HTR-8/SVneo (cell line): ENCODE measurements at regions not wholly inside any gene's neighbourhood (a gene's known extent, or its start where the extent isn't known, plus 50 kb on each side); places are given as distances from the start of the nearest gene placed in this dataset.
"Not testable (repeated sequence)": the region's sequence is repeated elsewhere in the genome, so short reads cannot be mapped to it uniquely, and the experiment has no call there.

Experiments used
- DNase-seq: peaks from one replicate; pipeline ENCODE4 v3.0.0; 2011; ENCODE audit warnings: low spot score, mixed read lengths; ENCODE audit not compliant: insufficient read length
- FAIRE-seq: peaks from 2 replicates; lab custom pipeline; 2011; peaks lifted over from hg19 to GRCh38; lab: Jason Lieb, UNC

DNA sequence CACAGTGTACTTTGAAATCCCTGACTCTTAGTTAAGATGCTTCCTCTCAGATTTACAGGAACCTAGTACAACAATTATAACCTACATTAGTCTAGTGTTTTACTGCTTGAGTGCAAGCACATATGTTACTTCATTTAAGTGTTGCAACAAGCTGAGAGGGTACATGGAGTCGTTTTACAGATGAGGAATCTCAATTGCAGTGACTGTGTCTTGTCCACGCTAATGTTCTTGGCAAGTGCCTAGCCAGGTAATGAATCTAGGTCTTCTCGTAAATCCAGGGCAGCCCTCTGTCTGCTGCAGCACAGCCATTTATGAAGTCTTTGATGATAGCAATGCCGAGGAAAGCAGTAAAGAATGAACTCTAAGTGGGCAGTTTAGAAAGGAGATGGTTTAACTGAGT lies 384.4 kb upstream of the ARPP21 start:
- DNase-seq, result no peak
- FAIRE-seq, result no peak

DNA sequence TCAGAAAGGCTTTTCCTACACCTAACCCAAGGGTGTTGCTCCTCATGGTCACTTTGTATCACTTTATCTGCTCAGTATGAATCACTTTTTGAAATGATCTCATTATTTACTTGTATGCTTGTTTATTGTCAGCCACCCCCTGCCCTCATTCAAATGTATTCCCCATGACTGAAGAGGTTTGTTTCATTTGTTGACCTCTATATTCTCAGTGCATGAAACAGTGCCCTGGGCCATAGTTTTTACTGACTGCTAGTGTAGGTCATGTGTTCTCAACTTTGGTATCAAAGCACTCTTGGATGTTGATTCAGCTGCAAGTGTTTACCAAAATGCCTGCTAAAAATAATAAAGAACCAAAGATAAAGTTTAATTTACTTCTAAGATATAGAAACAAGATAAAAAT lies 381.7 kb upstream of the ARPP21 start:
- no peak for FAIRE-seq
- no peak for DNase-seq

DNA sequence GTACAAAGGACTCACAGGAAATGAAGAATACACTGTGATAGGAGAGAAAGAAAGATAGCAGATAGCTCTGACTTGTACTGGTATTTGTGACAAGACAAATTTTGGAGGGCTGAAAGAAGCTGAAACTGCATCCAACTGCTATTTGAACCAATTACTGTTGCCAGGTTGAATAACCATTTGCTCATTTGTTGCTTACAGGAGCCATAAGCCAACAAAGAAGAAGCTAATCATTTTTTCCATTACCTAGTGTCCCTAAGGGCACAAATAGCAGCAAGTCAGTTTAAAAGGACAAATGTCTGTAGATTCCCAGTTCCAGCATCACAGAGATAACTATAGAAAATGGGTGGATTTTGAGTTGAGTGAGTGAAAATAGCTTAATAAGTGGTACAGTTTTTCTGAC lies 376.9 kb upstream of the ARPP21 start:
- FAIRE-seq (no peak), DNase-seq (no peak)

DNA sequence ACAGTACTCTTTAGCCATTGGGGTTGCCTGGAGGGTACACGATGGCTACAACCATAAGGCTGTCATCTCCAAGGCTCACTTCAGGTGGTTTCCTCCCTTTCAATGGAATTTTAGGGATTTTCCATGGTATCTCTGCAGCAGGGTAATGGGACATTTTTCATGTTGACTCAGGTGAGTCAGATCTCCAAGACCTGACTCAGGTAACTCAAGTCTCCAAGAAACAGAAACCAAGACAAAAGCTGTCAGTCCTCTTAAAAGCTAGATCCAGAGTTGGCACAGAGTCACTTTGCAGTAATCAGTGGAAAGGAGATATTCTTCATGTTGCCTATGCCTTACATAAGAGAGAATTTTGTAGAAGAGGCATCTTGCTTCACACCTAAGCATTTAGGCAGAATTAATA lies 375.8 kb upstream of the ARPP21 start:
- DNase-seq (no peak), FAIRE-seq (no peak)

DNA sequence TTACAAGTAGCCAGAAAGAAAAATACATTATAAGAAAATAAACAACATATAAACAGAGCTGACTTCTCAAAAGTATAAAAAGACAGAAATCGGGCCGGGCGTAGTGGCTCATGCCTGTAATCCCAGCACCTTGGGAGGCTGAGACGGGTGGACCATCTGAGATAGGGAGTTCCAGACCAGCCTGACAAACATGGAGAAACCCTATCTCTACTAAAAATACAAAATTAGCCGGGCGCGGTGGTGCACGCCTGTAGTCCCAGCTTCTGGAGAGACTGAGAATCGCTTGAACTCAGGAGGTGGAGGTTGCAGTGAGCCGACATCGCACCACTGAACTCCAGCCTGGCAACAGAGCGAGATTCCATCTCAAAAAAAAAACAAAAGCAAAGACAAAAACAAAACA lies 373.3 kb upstream of the ARPP21 start:
- DNase-seq, FAIRE-seq: not testable (repeated sequence)

DNA sequence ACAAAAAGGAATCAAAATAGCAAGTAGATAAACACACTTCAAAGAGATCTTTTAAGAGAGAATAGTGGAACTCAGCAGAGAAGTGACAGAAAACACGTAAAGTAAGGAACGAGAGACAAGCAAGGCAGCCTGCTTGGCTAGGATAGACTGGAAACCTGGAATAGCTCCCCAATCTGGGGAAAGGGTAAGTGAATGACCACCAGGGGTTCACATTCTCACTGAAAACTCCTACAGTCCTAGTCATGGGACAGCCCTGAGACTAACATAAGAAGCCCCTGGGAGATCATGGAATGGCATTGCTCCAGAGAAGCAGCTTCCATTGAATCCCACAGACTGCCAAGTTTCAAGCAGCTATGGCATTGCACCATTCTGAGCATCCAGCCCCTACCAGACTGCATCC lies 363.6 kb upstream of the ARPP21 start:
- DNase-seq (no peak), FAIRE-seq (no peak)

DNA sequence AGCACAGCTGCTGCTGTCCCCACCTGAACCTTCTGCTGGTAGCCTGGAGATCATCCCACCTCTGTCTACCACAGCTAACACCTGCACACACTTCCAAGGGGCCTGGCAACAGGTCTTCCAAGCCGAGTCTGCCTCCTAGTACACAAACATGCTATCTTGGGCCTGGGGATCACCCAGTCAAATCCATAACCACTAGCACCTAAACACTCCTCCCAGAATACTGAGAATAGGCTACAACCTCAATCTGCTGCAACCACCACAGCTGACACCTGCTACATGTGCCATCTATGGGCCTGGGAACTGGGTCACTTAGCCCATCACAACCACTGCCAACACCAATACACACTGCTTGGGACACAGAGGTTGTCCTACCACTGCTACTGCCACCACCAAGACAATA lies 362.8 kb upstream of the ARPP21 start:
- FAIRE-seq (no peak), DNase-seq (no peak)

DNA sequence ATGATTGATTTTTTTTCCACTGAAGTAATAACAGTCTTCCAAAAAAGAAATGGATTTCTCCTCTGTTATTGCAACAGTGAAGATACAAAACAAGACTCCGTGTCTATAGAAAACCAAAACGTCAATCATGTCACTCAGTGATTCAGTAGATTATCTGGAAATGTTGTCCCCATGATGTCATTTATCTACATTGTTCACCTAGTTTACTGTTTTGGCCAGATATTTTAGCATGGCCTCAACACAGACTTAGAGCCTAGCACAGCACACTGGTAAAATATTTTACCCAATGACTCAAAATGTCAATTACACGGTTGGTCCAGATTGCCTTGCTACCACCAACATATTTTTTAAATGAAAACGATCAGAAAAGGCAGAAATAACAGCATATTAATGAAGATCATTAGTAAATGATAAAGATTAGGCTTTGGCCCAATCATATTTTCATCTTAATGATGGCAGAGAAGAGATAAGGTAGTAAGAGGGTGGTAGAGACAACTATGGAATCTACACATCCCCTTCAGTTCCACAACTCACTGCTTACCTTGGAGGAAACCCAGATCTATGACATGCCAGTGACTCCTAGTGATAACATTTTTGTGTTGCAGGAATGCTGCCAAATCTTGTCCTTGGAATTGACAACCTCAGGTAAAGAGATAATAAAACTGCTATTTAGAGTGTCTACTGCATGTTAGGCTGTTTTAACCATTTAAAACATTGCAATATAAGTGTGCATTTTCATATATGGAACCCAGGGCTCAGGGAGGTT lies 347.7 kb upstream of the ARPP21 start:
- DNase-seq (no peak), FAIRE-seq (no peak)

DNA sequence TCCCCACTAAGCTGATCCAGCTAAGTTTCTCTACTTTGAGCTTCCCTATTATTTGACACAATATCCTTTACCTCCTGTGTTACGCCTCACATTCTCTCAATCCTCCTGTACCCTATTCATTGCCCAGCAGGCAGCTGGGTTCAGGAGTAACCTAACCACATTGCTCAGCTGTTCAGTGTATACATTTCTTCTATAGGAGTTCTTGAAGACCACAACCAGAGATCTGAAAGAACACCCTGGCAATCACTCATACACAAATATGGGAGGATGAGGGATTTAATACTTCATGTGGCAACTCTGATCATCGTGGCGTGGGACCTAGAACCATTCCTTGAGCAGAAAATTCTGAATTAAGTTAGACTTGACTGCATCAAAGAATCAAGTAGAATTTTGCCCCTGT lies 346.8 kb upstream of the ARPP21 start:
- FAIRE-seq, result no peak
- no peak for DNase-seq

DNA sequence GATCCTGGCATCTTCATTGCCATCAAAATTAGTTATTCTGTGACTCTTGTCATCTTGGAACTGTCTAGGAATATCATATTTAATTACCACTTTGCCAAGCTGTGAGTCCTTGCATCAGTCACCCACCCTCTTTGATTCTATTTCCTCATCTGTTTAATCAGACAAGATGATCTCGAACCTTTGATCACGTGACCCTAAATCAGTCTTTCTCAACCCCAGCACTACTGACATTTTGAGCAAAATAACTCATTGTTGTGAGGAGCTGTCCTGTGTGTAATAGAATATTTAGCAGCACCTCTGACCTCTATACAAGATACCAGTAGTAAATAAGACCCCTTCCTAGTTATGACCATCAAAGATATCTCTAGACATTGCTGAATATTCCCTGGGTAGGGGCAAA lies 343.4 kb upstream of the ARPP21 start:
- DNase-seq (no peak), FAIRE-seq (no peak)

DNA sequence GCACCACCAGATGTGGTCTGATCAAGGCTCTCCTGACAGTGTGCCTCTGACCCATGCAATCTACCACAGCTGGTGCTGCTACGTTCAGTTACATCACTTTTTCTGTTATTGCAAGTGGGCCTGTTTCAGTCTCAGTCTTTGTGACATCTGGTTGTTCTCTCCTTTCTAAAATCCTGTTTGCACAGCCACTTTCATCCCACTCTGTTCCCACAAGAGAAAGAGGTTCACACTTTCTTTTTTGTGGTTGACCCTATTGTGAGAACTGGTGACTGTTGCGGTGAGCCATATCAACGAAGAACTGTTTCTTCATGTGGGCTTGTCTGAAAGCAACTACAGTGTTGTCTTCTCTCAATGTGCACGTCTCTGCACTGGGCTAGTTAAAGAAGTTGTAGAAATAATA lies 342.8 kb upstream of the ARPP21 start:
- FAIRE-seq, result no peak

DNA sequence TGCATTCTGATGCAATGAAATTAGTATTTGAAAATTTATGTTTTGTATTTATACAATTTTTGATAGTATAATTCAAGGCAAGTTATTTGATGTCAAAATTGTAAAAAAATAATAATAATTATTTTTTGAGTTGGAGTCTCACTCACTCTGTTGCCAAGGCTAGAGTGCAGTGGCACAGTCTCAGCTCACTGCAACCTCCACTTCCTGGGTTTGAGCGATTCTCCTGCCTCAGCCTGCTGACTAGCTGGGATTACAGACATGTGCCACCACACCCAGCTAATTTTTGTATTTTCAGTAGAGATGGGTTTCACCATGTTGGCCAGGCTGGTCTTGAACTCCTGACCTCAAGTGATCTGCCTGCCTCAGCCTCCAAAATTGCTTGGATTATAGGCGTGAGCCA lies 342.4 kb upstream of the ARPP21 start:
- DNase-seq, FAIRE-seq: not testable (repeated sequence)

More for the DNA sequence above, 342.8 kb upstream of the ARPP21 start:
- no peak for DNase-seq

DNA sequence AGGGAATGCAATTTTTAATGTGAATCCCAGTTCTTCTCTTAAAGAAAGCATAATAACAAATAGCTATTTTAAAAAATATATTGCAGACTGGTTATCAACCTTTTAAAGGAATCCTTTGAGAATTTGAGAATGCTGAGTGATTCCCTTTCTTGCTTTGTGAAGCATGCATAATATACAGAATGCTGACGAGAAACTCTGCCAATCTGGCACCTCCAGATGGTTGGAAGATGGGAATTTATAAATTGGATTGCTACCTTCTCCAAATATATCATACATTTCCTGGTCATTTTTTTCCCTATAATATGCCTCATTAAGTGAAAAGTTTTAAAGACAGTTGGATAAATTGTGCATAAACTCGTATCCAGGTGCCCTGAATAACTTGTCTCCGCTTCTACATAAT lies 333.9 kb upstream of the ARPP21 start:
- FAIRE-seq (no peak), DNase-seq (no peak)

DNA sequence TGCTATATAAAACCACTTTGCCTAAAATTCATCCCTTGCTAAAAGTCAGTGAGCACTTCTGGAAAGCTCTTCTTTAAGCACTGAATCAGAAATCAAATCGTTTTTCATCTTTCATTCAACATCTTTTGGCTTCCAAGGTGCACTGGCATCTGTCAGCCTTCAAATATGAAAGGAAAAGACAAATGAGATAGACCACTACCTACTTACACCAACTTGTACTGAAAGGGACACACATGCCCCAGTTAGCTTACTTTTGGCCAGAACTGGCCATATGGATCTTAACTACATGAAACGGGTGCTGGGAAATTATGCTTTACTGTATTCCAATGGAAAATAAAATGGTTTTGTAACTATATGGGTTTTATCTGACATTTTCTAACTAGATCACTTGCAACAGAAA lies 332.0 kb upstream of the ARPP21 start:
- no peak for DNase-seq
- FAIRE-seq, result no peak

DNA sequence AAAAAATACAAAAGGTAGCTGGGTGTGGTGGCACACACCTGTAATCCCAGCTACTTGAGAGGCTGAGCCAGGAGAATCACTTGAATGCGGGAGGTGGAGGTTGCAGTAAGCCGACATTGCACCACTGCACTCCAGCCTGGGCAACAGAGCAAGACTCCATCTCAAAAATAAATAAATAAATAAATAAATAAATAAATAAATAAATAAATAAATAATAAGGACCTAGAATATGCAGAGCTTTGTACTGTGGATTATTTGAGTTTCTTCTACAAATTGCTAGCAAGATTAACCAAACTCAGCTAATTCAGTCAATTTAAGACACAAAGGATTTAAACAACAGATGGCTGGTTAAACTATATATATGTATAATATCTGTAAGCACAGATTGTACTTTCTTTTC lies 322.5 kb upstream of the ARPP21 start:
- not testable (repeated sequence) for FAIRE-seq, DNase-seq

DNA sequence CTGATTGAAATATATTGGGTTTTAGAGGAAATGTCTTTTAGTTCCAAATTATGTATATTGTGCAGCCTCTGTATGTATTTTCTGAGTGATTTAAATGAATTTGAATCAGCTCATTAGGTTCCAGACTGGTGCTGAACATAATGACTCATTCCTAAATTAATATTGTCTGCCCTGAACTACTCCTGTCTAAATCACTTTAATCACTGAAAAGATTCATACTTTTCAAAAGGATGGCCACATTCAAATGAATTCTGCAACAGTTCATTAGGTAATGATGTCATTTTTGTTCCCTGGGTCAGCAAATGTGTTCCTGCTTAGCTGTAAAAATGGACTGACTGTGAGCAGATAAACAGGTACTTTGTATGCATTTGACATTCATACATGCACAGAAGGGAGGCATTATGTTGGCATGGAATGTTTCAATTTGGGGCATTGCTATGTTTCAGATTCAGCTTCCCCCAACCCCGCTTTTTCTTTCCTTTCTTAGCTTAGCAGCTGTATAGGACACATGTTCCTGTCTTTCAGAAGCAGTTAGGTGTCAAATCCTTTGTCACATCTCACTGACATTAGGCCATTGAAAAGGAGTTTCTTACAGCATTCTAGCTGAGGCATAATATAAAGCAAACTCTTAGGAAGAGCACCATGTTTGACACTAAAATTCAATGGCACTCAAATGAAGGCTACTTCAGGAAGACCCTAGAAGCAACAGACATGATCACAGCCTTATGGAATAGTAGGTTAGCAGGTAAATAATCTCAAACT lies 318.5 kb upstream of the ARPP21 start:
- FAIRE-seq, result no peak
- DNase-seq, result no peak

DNA sequence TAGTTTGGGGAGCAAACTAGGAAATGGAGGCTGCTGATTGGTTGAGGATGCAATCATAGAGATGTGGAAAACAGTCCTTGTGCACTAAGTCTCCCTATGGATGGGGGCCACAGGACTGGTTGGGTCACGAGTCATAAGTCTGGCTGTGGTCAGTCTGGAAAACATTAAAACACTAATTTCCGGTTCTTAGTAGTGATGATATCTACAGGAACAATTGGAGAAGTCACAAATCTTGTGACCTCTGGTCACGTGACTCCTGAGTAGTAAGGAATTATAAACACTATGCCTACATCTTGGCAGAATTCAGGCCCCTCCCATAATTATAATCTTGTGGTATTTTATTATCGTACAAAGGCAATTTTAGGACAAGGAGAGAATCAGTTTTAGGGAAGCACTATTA lies 317.3 kb upstream of the ARPP21 start:
- no peak for FAIRE-seq
- no peak for DNase-seq

DNA sequence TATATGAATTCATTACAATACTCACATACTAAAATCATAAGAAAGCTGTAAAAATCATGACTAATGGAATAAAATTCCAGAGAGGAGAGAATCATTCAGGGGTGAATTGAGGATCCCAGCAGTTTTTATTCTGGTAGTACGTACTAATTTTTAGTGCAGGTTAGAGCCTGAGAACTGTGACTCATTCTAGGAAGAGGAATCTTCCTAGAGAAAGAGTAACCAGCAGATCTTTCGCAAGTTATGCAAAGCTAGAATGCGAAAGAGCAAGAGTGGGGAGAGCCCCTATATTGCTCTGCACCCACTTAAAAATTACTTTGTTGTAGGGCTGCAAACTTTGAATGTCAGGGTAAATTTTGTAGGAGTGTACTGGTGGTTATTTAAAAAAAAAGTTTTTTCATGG lies 303.6 kb upstream of the ARPP21 start:
- FAIRE-seq, result no peak
- DNase-seq, result no peak

DNA sequence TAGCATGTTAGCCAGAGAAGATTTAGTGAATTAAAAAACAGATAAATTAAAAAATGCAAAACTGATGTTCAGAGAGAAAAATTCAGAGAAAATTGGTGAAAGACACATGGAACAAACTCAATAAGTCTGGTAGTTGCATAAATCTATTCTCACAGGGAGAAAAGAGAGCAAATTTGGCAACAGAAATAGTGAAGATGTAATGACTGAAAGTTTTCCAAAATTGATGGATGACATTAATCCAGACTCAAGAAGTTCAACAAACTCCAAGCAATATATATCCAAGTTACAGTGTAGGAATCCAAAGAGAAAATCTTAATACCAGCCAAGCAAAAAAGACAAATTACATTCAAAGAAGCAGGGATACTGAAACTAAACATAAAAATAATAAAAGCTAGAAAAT lies 302.7 kb upstream of the ARPP21 start:
- FAIRE-seq, result no peak

DNA sequence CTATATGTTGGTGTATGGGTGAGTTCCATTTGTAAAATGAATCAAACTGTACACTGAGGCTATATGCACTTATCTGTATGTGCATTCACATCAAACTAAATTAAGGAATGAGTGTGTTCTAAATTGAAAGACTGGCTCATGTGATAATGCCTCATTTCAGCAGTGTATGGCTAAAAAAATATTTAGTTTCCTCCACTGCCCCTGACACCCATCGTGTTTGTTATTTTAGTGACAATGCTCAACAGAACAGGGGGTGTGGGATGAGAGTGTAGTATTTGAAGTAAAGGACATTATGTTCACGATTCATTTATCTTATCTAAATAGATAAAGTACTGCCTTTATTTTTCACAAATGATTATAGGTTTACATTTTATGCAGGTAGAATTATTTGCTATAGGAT lies 301.1 kb upstream of the ARPP21 start:
- DNase-seq, result no peak
- FAIRE-seq, result no peak

More for the DNA sequence above, 302.7 kb upstream of the ARPP21 start:
- no peak for DNase-seq

DNA sequence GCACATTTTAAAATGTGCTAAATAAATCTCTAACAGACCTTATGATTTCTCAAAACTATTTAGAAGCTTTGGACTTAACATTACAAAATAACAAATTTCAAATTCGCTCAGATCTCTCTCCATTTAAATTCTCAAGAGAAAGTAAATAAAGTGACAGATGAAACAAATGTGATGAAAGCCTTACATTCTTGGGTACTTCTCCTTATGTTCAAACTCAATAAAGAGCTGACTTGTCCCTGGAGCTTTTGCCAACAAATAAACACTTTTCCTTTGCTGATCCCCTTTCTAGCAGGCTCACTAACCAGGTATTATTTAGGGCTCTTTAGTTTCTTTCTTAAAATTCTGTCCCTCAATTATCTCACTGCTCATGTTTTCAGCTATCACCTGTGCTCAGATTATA lies 259.1 kb upstream of the ARPP21 start:
- DNase-seq (no peak), FAIRE-seq (no peak)

DNA sequence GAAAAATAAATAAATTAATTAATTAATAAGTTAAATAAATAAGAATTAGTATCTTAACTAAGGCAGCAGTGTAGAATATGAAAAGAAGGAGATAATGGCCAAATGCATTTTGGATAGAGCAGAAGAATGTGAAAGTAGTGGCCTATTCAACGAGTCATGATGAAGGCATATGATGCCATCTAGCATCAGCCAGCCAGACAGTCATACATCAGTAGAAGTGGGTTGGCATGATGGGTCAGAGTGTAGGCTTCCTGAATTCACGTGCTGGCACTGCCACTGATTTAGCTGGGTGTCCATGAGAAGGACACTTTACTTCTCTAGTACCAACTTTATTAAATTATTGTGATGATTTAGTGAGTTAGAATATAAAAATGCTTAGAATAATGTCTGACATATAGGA lies 256.1 kb upstream of the ARPP21 start:
- FAIRE-seq (no peak), DNase-seq (no peak)
